ENCODE measurements at regions not wholly inside any gene's neighbourhood (a gene's known extent, or its start where the extent isn't known, plus 50 kb on each side); places are given as distances from the start of the nearest gene placed in this dataset.

- H3K36me3 ChIP-seq = no peaks in the 10 kb centered on the region
- intact Hi-C loops (cut with DNase I; ENCODE audit: low total_unique reads) = no loop called here
- H3K27ac ChIP-seq = no peak overlapping the region
- peaks cover 0 to 5% of the 10 kb centered on the region in 2 donors for H3K9me3 ChIP-seq
- TF ChIP-seq POLR2A (IDR thresholded peaks at IDR 0.05) (no peak), POLR2AphosphoS5 (IDR thresholded peaks at IDR 0.05) (no peak), CTCF (IDR thresholded peaks at IDR 0.05) (no peak)
- no peak overlapping the region for H3K4me3 ChIP-seq
- no peak for DNase-seq (ENCODE audit: low spot score in 2 of 2)
- peaks cover 0 to 12% of the 10 kb centered on the region in 2 donors for H3K27me3 ChIP-seq
- no peaks in the 10 kb centered on the region for H3K4me1 ChIP-seq
These were observed 582.8 kb downstream of the MATN1 start for GRCh38 chr1:30140566-30140965.

- no peaks in the 10 kb centered on the region for H3K36me3 ChIP-seq
- H3K4me1 ChIP-seq = no peaks in the 10 kb centered on the region
- TF ChIP-seq POLR2A (IDR thresholded peaks at IDR 0.05) = no peak
- TF ChIP-seq POLR2AphosphoS5 (IDR thresholded peaks at IDR 0.05) = no peak
- TF ChIP-seq CTCF (IDR thresholded peaks at IDR 0.05) = no peak
- H3K27ac ChIP-seq = no peak overlapping the region
- no peak overlapping the region for H3K4me3 ChIP-seq
- peaks cover 0 to 3% of the 10 kb centered on the region in 2 donors for H3K27me3 ChIP-seq
- peaks cover 0 to 5% of the 10 kb centered on the region in 2 donors for H3K9me3 ChIP-seq
- no peak for DNase-seq (ENCODE audit: low spot score in 2 of 2)
- intact Hi-C loops (cut with DNase I; ENCODE audit: low total_unique reads) = no loop called here
These were observed 584.5 kb downstream of the MATN1 start for GRCh38 chr1:30138891-30139290.

GRCh38 chr1:30137001-30137400 is 586.4 kb downstream of the MATN1 start:
- Histone ChIP-seq H3K9me3 (no peaks in the 10 kb centered on the region), H3K27ac (no peak overlapping the region), H3K4me1 (no peaks in the 10 kb centered on the region), H3K27me3 (peaks cover 0 to 3% of the 10 kb centered on the region in 2 donors), H3K4me3 (no peak overlapping the region), H3K36me3 (no peaks in the 10 kb centered on the region)
- intact Hi-C loops (cut with DNase I; ENCODE audit: low total_unique reads) = no loop called here
- DNase-seq (ENCODE audit: low spot score in 2 of 2) = no peak
- no peak for TF ChIP-seq POLR2AphosphoS5 (IDR thresholded peaks at IDR 0.05)
- TF ChIP-seq CTCF (IDR thresholded peaks at IDR 0.05) = no peak
- no peak for TF ChIP-seq POLR2A (IDR thresholded peaks at IDR 0.05)

GRCh38 chr1:30135698-30136097 is 587.7 kb downstream of the MATN1 start:
- TF ChIP-seq POLR2A (IDR thresholded peaks at IDR 0.05) (no peak), POLR2AphosphoS5 (IDR thresholded peaks at IDR 0.05) (no peak), CTCF (IDR thresholded peaks at IDR 0.05) (no peak)
- no peak for DNase-seq (ENCODE audit: low spot score in 2 of 2)
- H3K9me3 ChIP-seq = no peaks in the 10 kb centered on the region
- intact Hi-C loops (cut with DNase I; ENCODE audit: low total_unique reads) = no loop called here
- no peaks in the 10 kb centered on the region for H3K27me3 ChIP-seq
- H3K36me3 ChIP-seq = no peaks in the 10 kb centered on the region
- no peaks in the 10 kb centered on the region for H3K4me1 ChIP-seq
- no peak overlapping the region for H3K27ac ChIP-seq
- no peak overlapping the region for H3K4me3 ChIP-seq

- intact Hi-C loops (cut with DNase I; ENCODE audit: low total_unique reads) = no loop called here
- DNase-seq (ENCODE audit: low spot score in 2 of 2) = no peak
- H3K36me3 ChIP-seq = no peaks in the 10 kb centered on the region
- TF ChIP-seq POLR2A (IDR thresholded peaks at IDR 0.05) = no peak
- no peak for TF ChIP-seq CTCF (IDR thresholded peaks at IDR 0.05)
- TF ChIP-seq POLR2AphosphoS5 (IDR thresholded peaks at IDR 0.05) = no peak
- H3K27ac ChIP-seq = no peak overlapping the region
- H3K27me3 ChIP-seq = peaks cover 0 to 3% of the 10 kb centered on the region in 2 donors
- H3K4me1 ChIP-seq = no peaks in the 10 kb centered on the region
- H3K9me3 ChIP-seq = no peaks in the 10 kb centered on the region
- no peak overlapping the region for H3K4me3 ChIP-seq
These were observed 588.7 kb downstream of the MATN1 start for GRCh38 chr1:30134466-30135217.
